ENCODE measurements at regions not wholly inside any gene's neighbourhood (a gene's known extent, or its start where the extent isn't known, plus 50 kb on each side); places are given as distances from the start of the nearest gene placed in this dataset.

- DNase-seq (ENCODE audit: low read depth): peak; percentile 41
- no peak for TF ChIP-seq CTCF (IDR thresholded peaks at IDR 0.05; ENCODE audit: insufficient read depth, low read depth, low read length)
- ChIA-PET POLR2A (no interaction called here), CTCF (no interaction called here)
- no peak overlapping the region for H3K4me3 ChIP-seq (ENCODE audit: low read depth, low read length)
- H3K27me3 ChIP-seq (ENCODE audit: control insufficient read depth, insufficient read depth, low read length): no peaks in the 10 kb centered on the region
- no peaks in the 10 kb centered on the region for H3K36me3 ChIP-seq (ENCODE audit: control insufficient read depth, insufficient read depth, low read length)
These were observed 651.1 kb downstream of the ANKRD50 start for GRCh38 chr4:124061413-124061812.

- Histone ChIP-seq H3K4me3 (ENCODE audit: low read depth, low read length) (no peak overlapping the region), H3K27me3 (ENCODE audit: control insufficient read depth, insufficient read depth, low read length) (no peaks in the 10 kb centered on the region), H3K36me3 (ENCODE audit: control insufficient read depth, insufficient read depth, low read length) (no peaks in the 10 kb centered on the region)
- ChIA-PET POLR2A (no interaction called here), CTCF (no interaction called here)
- TF ChIP-seq CTCF (IDR thresholded peaks at IDR 0.05; ENCODE audit: insufficient read depth, low read depth, low read length): no peak
- DNase-seq (ENCODE audit: low read depth): no peak
These were observed 647.1 kb downstream of the ANKRD50 start for GRCh38 chr4:124065422-124065821.

GRCh38 chr4:124065936-124066335 is 646.6 kb downstream of the ANKRD50 start:
- POLR2A ChIA-PET: no interaction called here
- Histone ChIP-seq H3K36me3 (ENCODE audit: control insufficient read depth, insufficient read depth, low read length) (no peaks in the 10 kb centered on the region), H3K27me3 (ENCODE audit: control insufficient read depth, insufficient read depth, low read length) (no peaks in the 10 kb centered on the region), H3K4me3 (ENCODE audit: low read depth, low read length) (no peak overlapping the region)
- CTCF ChIA-PET: no interaction called here
- DNase-seq (ENCODE audit: low read depth): no peak
- TF ChIP-seq CTCF (IDR thresholded peaks at IDR 0.05; ENCODE audit: insufficient read depth, low read depth, low read length): no peak

GRCh38 chr4:124066595-124066994 is 645.9 kb downstream of the ANKRD50 start:
- CTCF ChIA-PET: no interaction called here
- no peak for TF ChIP-seq CTCF (IDR thresholded peaks at IDR 0.05; ENCODE audit: insufficient read depth, low read depth, low read length)
- POLR2A ChIA-PET: no interaction called here
- H3K27me3 ChIP-seq (ENCODE audit: control insufficient read depth, insufficient read depth, low read length): no peaks in the 10 kb centered on the region
- H3K36me3 ChIP-seq (ENCODE audit: control insufficient read depth, insufficient read depth, low read length): no peaks in the 10 kb centered on the region
- DNase-seq (ENCODE audit: low read depth): no peak
- no peak overlapping the region for H3K4me3 ChIP-seq (ENCODE audit: low read depth, low read length)

- CTCF ChIA-PET: no interaction called here
- POLR2A ChIA-PET: interaction anchor here (0.5 kb wide), 1 partner anchor 12 kb away, joined by 4 read pairs; no protein-coding TSS in a partner anchor
- H3K36me3 ChIP-seq (ENCODE audit: control insufficient read depth, insufficient read depth, low read length): no peaks in the 10 kb centered on the region
- DNase-seq (ENCODE audit: low read depth): no peak
- H3K4me3 ChIP-seq (ENCODE audit: low read depth, low read length): no peak overlapping the region
- H3K27me3 ChIP-seq (ENCODE audit: control insufficient read depth, insufficient read depth, low read length): no peaks in the 10 kb centered on the region
- no peak for TF ChIP-seq CTCF (IDR thresholded peaks at IDR 0.05; ENCODE audit: insufficient read depth, low read depth, low read length)
These were observed 645.5 kb downstream of the ANKRD50 start for GRCh38 chr4:124067046-124067445.
